Uterus (tissue), 3 donors: ENCODE measurements at regions not wholly inside any gene's neighbourhood (a gene's known extent, or its start where the extent isn't known, plus 50 kb on each side); places are given as distances from the start of the nearest gene placed in this dataset.

Experiments
- DNase-seq, 2 donors: peaks; one replicate each; pipeline ENCODE4 v3.0.0-alpha.2; 2019 to 2020
- H3K27ac ChIP-seq, 2 donors: fragments of 200-600 bp; sonication (generic); 1 replicate in 1 of 2; 2 replicates in 1 of 2; pipeline ENCODE4 v1.5.1; 2016 to 2018
- H3K27me3 ChIP-seq, 2 donors: fragments of 200-600 bp; sonication (generic); one replicate each; pipeline ENCODE4 v1.5.1; 2018 to 2019; ENCODE audit warnings: control low read depth in 1 of 2
- H3K36me3 ChIP-seq, 2 donors: fragments of 200-600 bp; sonication (generic); one replicate each; pipeline ENCODE4 v1.5.1; 2019; ENCODE audit warnings: control low read depth in 1 of 2
- H3K4me1 ChIP-seq, 2 donors: fragments of 200-600 bp; sonication (generic); one replicate each; pipeline ENCODE4 v1.5.1; 2018 to 2019; ENCODE audit warnings: control low read depth in 1 of 2
- H3K4me3 ChIP-seq, 2 donors: fragments of 200-600 bp; sonication (generic); 1 replicate in 1 of 2; 2 replicates in 1 of 2; pipeline ENCODE4 v1.5.1; 2018 to 2019; ENCODE audit warnings: mild to moderate bottlenecking in 1 of 2
- H3K9me3 ChIP-seq, 2 donors: fragments of 200-600 bp; sonication (generic); one replicate each; pipeline ENCODE4 v1.5.1; 2019; ENCODE audit warnings: control low read depth in 1 of 2
- POLR2A ChIP-seq, 2 donors: fragments of 450-650 bp; IDR thresholded peaks; one replicate each; pipeline ENCODE4 v1.6.1; 2016; ENCODE audit warnings: antibody characterized with exemption in 2 of 2, mild to moderate bottlenecking in 1 of 2, moderate library complexity in 1 of 2
- intact Hi-C: fragments of 100-400 bp; cut with DNase I; formaldehyde crosslinking; loops from one replicate; pipeline ENCODE4 v1.15.1; 2023; ENCODE audit warnings: low total_unique reads
- TF ChIP-seq, protein P1 (sequence below), 4 experiments: fragments of 200-600 bp in 2 of 4; fragments of 450-650 bp in 2 of 4; sonication (generic) in 2 of 4; IDR thresholded peaks; one replicate each; pipeline ENCODE4 v1.5.1; 2016 to 2019; ENCODE audit warnings: antibody characterized with exemption in 4 of 4, mild to moderate bottlenecking in 2 of 4, moderate library complexity in 1 of 4
- donor health status: DM: yes; HTN: yes; CAD: no.

DNA sequence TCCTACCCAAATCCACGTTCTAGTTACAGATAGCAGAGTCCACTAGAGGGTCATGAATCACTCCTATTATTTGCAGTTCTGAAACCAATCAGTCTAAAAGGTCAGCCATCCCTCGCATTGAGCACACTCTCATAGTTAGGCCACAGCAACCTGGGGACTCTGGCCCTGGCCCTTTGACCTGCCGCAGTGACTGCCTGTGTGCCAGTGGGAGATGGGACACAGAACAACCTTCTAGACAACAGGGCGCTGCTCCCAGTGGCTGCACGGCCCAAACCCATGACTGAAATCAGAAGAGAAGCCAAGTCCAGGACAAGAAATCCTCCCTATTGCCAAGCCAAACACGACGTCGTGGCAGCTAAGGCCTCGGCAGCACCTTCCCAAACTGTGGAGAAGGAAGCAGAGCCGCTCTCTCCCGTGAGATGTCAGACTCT, 158.5 kb downstream of the HERPUD2 start:
- H3K4me1 ChIP-seq = no peaks in the 10 kb centered on the region
- no peak overlapping the region for H3K27ac ChIP-seq
- H3K9me3 ChIP-seq = no peaks in the 10 kb centered on the region
- TF ChIP-seq, protein P1, sequence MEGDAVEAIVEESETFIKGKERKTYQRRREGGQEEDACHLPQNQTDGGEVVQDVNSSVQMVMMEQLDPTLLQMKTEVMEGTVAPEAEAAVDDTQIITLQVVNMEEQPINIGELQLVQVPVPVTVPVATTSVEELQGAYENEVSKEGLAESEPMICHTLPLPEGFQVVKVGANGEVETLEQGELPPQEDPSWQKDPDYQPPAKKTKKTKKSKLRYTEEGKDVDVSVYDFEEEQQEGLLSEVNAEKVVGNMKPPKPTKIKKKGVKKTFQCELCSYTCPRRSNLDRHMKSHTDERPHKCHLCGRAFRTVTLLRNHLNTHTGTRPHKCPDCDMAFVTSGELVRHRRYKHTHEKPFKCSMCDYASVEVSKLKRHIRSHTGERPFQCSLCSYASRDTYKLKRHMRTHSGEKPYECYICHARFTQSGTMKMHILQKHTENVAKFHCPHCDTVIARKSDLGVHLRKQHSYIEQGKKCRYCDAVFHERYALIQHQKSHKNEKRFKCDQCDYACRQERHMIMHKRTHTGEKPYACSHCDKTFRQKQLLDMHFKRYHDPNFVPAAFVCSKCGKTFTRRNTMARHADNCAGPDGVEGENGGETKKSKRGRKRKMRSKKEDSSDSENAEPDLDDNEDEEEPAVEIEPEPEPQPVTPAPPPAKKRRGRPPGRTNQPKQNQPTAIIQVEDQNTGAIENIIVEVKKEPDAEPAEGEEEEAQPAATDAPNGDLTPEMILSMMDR (IDR thresholded peaks at IDR 0.05) = no peak
- TF ChIP-seq POLR2A (IDR thresholded peaks at IDR 0.05) = no peak
- intact Hi-C loops = no loop called here
- H3K36me3 ChIP-seq = no peaks in the 10 kb centered on the region
- no peaks in the 10 kb centered on the region for H3K27me3 ChIP-seq
- no peak overlapping the region for H3K4me3 ChIP-seq
- DNase-seq = no peak

DNA sequence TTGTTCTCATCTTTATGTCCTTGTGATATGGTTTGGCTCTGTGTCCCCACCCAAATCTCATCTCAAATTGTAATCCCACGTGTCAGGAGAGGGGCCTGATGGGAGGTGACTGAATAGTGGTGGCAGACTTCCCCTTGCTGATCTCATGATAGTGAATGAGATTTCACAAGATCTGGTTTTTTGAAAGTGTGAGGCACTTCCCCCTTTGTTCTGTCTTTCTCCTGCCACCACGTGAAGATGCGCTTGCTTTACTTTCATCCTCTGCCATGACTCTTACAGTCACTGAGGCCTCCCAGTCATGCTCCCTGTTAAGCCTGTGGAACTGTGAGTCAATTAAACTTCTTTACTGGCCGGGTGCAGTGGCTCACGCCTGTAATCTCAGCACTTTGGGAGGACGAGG, 161.0 kb downstream of the HERPUD2 start:
- intact Hi-C loops = no loop called here
- no peak for DNase-seq
- H3K36me3 ChIP-seq = no peaks in the 10 kb centered on the region
- TF ChIP-seq, protein P1 (IDR thresholded peaks at IDR 0.05) = no peak
- no peak for TF ChIP-seq POLR2A (IDR thresholded peaks at IDR 0.05)
- H3K27ac ChIP-seq = no peak overlapping the region
- H3K9me3 ChIP-seq = no peaks in the 10 kb centered on the region
- no peaks in the 10 kb centered on the region for H3K4me1 ChIP-seq
- no peak overlapping the region for H3K4me3 ChIP-seq
- no peaks in the 10 kb centered on the region for H3K27me3 ChIP-seq

GRCh38 chr7:35530124-35531109, 164.5 kb downstream of the HERPUD2 start:
- intact Hi-C loops = no loop called here

DNA sequence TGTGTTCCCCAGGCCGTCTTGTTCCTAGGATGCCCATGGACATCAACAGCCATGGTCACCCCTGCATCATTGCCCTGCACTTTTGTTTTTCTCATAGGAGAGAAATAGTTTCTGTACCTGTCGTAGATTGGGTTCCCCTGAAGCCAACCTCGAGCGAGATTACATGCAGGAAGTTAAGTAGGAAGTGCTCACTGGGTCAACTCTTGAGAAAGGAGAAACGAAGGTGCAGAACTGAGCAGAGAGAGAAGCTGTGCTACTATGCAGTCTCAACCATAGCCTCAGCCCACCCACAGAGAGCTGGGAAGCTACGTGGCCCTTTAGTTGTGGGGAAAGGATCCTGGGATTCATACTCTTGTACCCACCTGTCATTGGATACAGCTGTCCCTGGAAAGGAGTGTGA, 165.2 kb downstream of the HERPUD2 start:
- no peak for DNase-seq
- Histone ChIP-seq H3K4me3 (no peak overlapping the region), H3K9me3 (no peaks in the 10 kb centered on the region), H3K4me1 (no peaks in the 10 kb centered on the region), H3K27ac (no peak overlapping the region), H3K36me3 (no peaks in the 10 kb centered on the region), H3K27me3 (no peaks in the 10 kb centered on the region)
- intact Hi-C loops = no loop called here
- TF ChIP-seq, protein P1 (IDR thresholded peaks at IDR 0.05) = no peak
- no peak for TF ChIP-seq POLR2A (IDR thresholded peaks at IDR 0.05)

More at GRCh38 chr7:35530124-35531109, 164.5 kb downstream of the HERPUD2 start:
- Histone ChIP-seq H3K27me3 (no peaks in the 10 kb centered on the region), H3K36me3 (no peaks in the 10 kb centered on the region), H3K27ac (no peak overlapping the region), H3K9me3 (no peaks in the 10 kb centered on the region), H3K4me1 (no peaks in the 10 kb centered on the region), H3K4me3 (no peak overlapping the region)
- no peak for TF ChIP-seq POLR2A (IDR thresholded peaks at IDR 0.05)
- DNase-seq = no peak

GRCh38 chr7:35528381-35528977, 166.5 kb downstream of the HERPUD2 start:
- intact Hi-C loops = no loop called here
- Histone ChIP-seq H3K36me3 (no peaks in the 10 kb centered on the region), H3K4me1 (no peaks in the 10 kb centered on the region), H3K27me3 (no peaks in the 10 kb centered on the region), H3K27ac (no peak overlapping the region), H3K4me3 (no peak overlapping the region), H3K9me3 (no peaks in the 10 kb centered on the region)
- TF ChIP-seq, protein P1 (IDR thresholded peaks at IDR 0.05) = no peak
- no peak for TF ChIP-seq POLR2A (IDR thresholded peaks at IDR 0.05)
- no peak for DNase-seq
